ENCODE measurements at regions not wholly inside any gene's neighbourhood (a gene's known extent, or its start where the extent isn't known, plus 50 kb on each side); places are given as distances from the start of the nearest gene placed in this dataset.

DNA sequence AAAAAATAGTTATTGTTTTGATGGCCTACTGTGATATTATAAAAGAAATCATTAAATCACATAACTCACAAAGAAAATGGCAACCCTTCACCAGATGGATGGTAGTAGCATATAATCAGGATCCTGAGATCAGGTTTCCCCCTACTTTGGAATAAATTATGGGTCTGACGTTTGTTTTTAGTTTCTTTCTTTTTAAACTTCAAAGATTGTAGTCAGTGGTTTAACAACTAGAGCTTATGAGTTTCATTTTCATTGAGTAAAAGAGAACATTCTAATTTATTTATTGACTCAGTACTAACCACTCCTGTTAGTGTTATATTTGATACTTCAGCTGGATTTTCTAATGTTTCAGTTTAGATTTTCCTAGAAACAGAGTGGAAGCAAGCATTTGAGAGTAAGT is 218.0 kb upstream of the PCSK5 start:
- ChIA-PET CTCF (no interaction called here), POLR2A (no interaction called here)
- H3K36me3 Mint-ChIP-seq (ENCODE audit: low read depth), result no peaks in the 10 kb centered on the region
- peaks cover 2% of the 10 kb centered on the region for H3K9me3 Mint-ChIP-seq
- Histone ChIP-seq H3K27ac (ENCODE audit: low read depth in 1 of 2, low read length in 2 of 2) (no peak overlapping the region), H3K4me3 (ENCODE audit: low read length) (no peak overlapping the region), H3K27me3 (ENCODE audit: control insufficient read depth in 1 of 2, insufficient read depth in 2 of 2, low read length in 2 of 2) (no peaks in the 10 kb centered on the region), H3K36me3 (ENCODE audit: insufficient read depth, low read length) (no peaks in the 10 kb centered on the region), H3K4me1 (ENCODE audit: insufficient read depth, low read length) (no peaks in the 10 kb centered on the region), H3K9me3 (ENCODE audit: control insufficient read depth in 1 of 2, insufficient read depth in 1 of 2, low read length in 2 of 2) (no peaks in the 10 kb centered on the region)
- TF ChIP-seq, protein P1, sequence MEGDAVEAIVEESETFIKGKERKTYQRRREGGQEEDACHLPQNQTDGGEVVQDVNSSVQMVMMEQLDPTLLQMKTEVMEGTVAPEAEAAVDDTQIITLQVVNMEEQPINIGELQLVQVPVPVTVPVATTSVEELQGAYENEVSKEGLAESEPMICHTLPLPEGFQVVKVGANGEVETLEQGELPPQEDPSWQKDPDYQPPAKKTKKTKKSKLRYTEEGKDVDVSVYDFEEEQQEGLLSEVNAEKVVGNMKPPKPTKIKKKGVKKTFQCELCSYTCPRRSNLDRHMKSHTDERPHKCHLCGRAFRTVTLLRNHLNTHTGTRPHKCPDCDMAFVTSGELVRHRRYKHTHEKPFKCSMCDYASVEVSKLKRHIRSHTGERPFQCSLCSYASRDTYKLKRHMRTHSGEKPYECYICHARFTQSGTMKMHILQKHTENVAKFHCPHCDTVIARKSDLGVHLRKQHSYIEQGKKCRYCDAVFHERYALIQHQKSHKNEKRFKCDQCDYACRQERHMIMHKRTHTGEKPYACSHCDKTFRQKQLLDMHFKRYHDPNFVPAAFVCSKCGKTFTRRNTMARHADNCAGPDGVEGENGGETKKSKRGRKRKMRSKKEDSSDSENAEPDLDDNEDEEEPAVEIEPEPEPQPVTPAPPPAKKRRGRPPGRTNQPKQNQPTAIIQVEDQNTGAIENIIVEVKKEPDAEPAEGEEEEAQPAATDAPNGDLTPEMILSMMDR (IDR thresholded peaks at IDR 0.05), result no peak
- DNase-seq (no peak), ATAC-seq (ENCODE audit: poor library complexity) (no peak)
- no peak overlapping the region for H3K27ac Mint-ChIP-seq
- H3K4me1 Mint-ChIP-seq (ENCODE audit: low read depth), result no peaks in the 10 kb centered on the region
- intact Hi-C loops (cut with DNase I, micrococcal nuclease), result no loop called here
- H3K27me3 Mint-ChIP-seq, result peaks cover 4% of the 10 kb centered on the region
- H3K4me3 Mint-ChIP-seq, result no peak overlapping the region

DNA sequence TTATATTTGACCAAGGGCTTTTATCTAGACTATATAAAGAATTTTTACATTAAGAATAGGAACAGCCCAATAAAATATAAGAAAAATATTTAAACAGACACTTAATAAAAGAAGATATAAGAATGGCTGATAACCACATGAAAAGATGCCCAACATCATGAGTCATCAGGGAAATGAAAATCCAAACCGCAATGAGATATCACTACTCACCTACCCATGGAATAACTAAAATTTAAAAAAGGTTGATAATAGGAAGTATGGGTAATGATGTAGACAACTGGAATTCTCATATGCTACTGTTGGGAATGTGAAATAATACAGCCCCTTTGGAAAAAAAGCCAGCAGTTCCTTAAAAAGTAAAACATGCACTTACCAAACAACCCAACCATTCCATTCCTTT is 206.9 kb upstream of the PCSK5 start:
- ChIA-PET POLR2A (no interaction called here), CTCF (interaction anchor here (1.3 kb wide), 1 partner anchor 12 kb away, joined by 3 read pairs; no protein-coding TSS in a partner anchor)
- Mint-ChIP-seq H3K9me3 (peaks cover 7% of the 10 kb centered on the region), H3K4me3 (no peak overlapping the region), H3K36me3 (ENCODE audit: low read depth) (no peaks in the 10 kb centered on the region), H3K27me3 (peaks cover under 1% of the 10 kb centered on the region), H3K27ac (no peak overlapping the region), H3K4me1 (ENCODE audit: low read depth) (no peaks in the 10 kb centered on the region)
- ATAC-seq (ENCODE audit: poor library complexity), result no peak
- H3K27me3 ChIP-seq (ENCODE audit: control insufficient read depth in 1 of 2, insufficient read depth in 2 of 2, low read length in 2 of 2), result no peaks in the 10 kb centered on the region
- no peak for DNase-seq
- H3K36me3 ChIP-seq (ENCODE audit: insufficient read depth, low read length), result no peaks in the 10 kb centered on the region
- intact Hi-C loops (cut with DNase I, micrococcal nuclease), result no loop called here
- H3K9me3 ChIP-seq (ENCODE audit: control insufficient read depth in 1 of 2, insufficient read depth in 1 of 2, low read length in 2 of 2), result no peaks in the 10 kb centered on the region
- no peak overlapping the region for H3K27ac ChIP-seq (ENCODE audit: low read depth in 1 of 2, low read length in 2 of 2)
- H3K4me1 ChIP-seq (ENCODE audit: insufficient read depth, low read length), result no peaks in the 10 kb centered on the region
- TF ChIP-seq, protein P1 (IDR thresholded peaks at IDR 0.05), result no peak
- no peak overlapping the region for H3K4me3 ChIP-seq (ENCODE audit: low read length)

DNA sequence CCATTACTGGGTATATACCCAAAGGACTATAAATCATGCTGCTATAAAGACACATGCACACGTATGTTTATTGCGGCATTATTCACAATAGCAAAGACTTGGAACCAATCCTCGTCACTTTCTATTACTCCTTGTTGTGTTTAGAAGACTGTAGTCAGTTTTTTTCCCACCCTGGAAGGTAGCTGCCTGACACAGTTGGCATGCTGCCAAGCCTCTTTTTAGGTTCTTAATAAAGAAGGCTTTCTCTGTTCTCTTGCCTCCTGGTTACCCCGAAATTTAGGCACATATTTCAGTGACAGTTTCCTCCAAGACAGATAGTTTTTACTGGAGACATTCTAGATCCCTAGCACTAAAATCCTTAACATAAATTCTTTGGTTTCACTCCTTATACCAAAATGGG is 205.4 kb upstream of the PCSK5 start:
- Mint-ChIP-seq H3K4me1 (ENCODE audit: low read depth) (no peaks in the 10 kb centered on the region), H3K27me3 (peaks cover 3% of the 10 kb centered on the region), H3K36me3 (ENCODE audit: low read depth) (no peaks in the 10 kb centered on the region), H3K27ac (no peak overlapping the region), H3K4me3 (no peak overlapping the region), H3K9me3 (peaks cover 7% of the 10 kb centered on the region)
- H3K4me3 ChIP-seq (ENCODE audit: low read length), result no peak overlapping the region
- ChIA-PET POLR2A (no interaction called here), CTCF (no interaction called here)
- H3K9me3 ChIP-seq (ENCODE audit: control insufficient read depth in 1 of 2, insufficient read depth in 1 of 2, low read length in 2 of 2), result no peaks in the 10 kb centered on the region
- no peaks in the 10 kb centered on the region for H3K4me1 ChIP-seq (ENCODE audit: insufficient read depth, low read length)
- H3K27ac ChIP-seq (ENCODE audit: low read depth in 1 of 2, low read length in 2 of 2), result no peak overlapping the region
- no peak for ATAC-seq (ENCODE audit: poor library complexity)
- intact Hi-C loops (cut with DNase I, micrococcal nuclease), result no loop called here
- H3K27me3 ChIP-seq (ENCODE audit: control insufficient read depth in 1 of 2, insufficient read depth in 2 of 2, low read length in 2 of 2), result no peaks in the 10 kb centered on the region
- TF ChIP-seq, protein P1 (IDR thresholded peaks at IDR 0.05), result no peak
- no peaks in the 10 kb centered on the region for H3K36me3 ChIP-seq (ENCODE audit: insufficient read depth, low read length)
- no peak for DNase-seq

Data from CD4-positive, alpha-beta T cell (primary cell).